SK-N-SH (cell line): ENCODE measurements at regions not wholly inside any gene's neighbourhood (a gene's known extent, or its start where the extent isn't known, plus 50 kb on each side); places are given as distances from the start of the nearest gene placed in this dataset.
"Not testable (repeated sequence)": the region's sequence is repeated elsewhere in the genome, so short reads cannot be mapped to it uniquely, and the experiment has no call there.

Experiments
- CTCF ChIA-PET: fragments of 300-600, 350-600 bp; formaldehyde crosslinking; extraction: SDS; loops from one replicate; lab custom pipeline; 2021; lab: Yijun Ruan, JAX
- POLR2A ChIA-PET: fragments of 350-600 bp; sonication (Branson Sonifier 250); formaldehyde crosslinking; extraction: SDS; loops from one replicate; lab custom pipeline; 2020; ENCODE audit warnings: antibody characterized with exemption, inconsistent platforms; lab: Yijun Ruan, JAX
- DNase-seq: peaks from one replicate; pipeline ENCODE4 v3.0.0; 2012
- H2AFZ ChIP-seq: fragments of 200-600 bp; sonication (generic); 2 replicates; pipeline ENCODE4 v1.8.1; 2016; ENCODE audit warnings: antibody characterized with exemption, mild to moderate bottlenecking, low read depth
- H3F3A ChIP-seq: fragments of 200-600 bp; sonication (generic); replicated peaks from 2 replicates; pipeline ENCODE3; 2016; ENCODE audit warnings: antibody characterized with exemption, mild to moderate bottlenecking; ENCODE audit not compliant: insufficient read depth
- H3K27ac ChIP-seq, 2 experiments: fragments of 200-500 bp in 1 of 2; fragments of 200-600 bp in 1 of 2; sonication (Bioruptor generic) in 1 of 2; sonication (generic), shearing (Covaris generic) in 1 of 2; 2 replicates each; pipeline versions ENCODE4 v1.5.1 to v1.6.1; 2014 to 2016; ENCODE audit warnings: low read depth in 2 of 2, inconsistent platforms in 1 of 2, low read length in 1 of 2, mild to moderate bottlenecking in 1 of 2, mixed read lengths in 1 of 2
- H3K27me3 ChIP-seq: fragments of 200-600 bp; sonication (generic), shearing (Covaris generic); 2 replicates; pipeline ENCODE4 v1.6.1; 2016; ENCODE audit warnings: mixed run types; ENCODE audit not compliant: insufficient read depth
- H3K36me3 ChIP-seq, 2 experiments: fragments of 200-500 bp in 1 of 2; fragments of 200-600 bp in 1 of 2; sonication (Bioruptor generic) in 1 of 2; sonication (generic) in 1 of 2; replicated peaks in 1 of 2; 2 replicates each; pipeline versions ENCODE3 to v1.5.1; 2014 to 2016; ENCODE audit warnings: low read length in 1 of 2, mild to moderate bottlenecking in 1 of 2; ENCODE audit not compliant: insufficient read depth in 2 of 2, control insufficient read depth in 1 of 2
- H3K4me1 ChIP-seq, 2 experiments: fragments of 200-500 bp in 1 of 2; fragments of 200-600 bp in 1 of 2; sonication (Bioruptor generic) in 1 of 2; sonication (generic), shearing (Covaris generic) in 1 of 2; 2 replicates each; pipeline versions ENCODE4 v1.5.1 to v1.6.1; 2014 to 2016; ENCODE audit warnings: low read depth in 1 of 2, low read length in 1 of 2, mixed run types in 1 of 2; ENCODE audit not compliant: insufficient read depth in 2 of 2, control insufficient read depth in 1 of 2
- H3K4me2 ChIP-seq: fragments of 200-600 bp; sonication (generic), shearing (Covaris generic); 2 replicates; pipeline ENCODE4 v1.6.1; 2017; ENCODE audit warnings: mixed run types
- H3K4me3 ChIP-seq, 2 experiments: fragments of 200-500 bp in 1 of 2; fragments of 200-600 bp in 1 of 2; sonication (Bioruptor generic) in 1 of 2; sonication (generic), shearing (Covaris generic) in 1 of 2; 2 replicates each; pipeline versions ENCODE4 v1.5.1 to v1.8.1; 2014 to 2016; ENCODE audit warnings: low read depth in 2 of 2, inconsistent platforms in 1 of 2, low read length in 1 of 2, mild to moderate bottlenecking in 1 of 2, mixed read lengths in 1 of 2, moderate library complexity in 1 of 2
- H3K79me2 ChIP-seq: fragments of 200-600 bp; sonication (generic); 2 replicates; pipeline ENCODE4 v1.8.1; 2017; ENCODE audit warnings: mild to moderate bottlenecking; ENCODE audit not compliant: insufficient read depth
- H3K9ac ChIP-seq: fragments of 200-600 bp; sonication (generic); 2 replicates; pipeline ENCODE4 v1.6.1; 2017; ENCODE audit warnings: mixed run types
- H3K9me2 ChIP-seq: fragments of 200-600 bp; sonication (generic); 2 replicates; pipeline ENCODE4 v1.6.1; 2017; ENCODE audit warnings: mixed run types
- H3K9me3 ChIP-seq: fragments of 200-600 bp; sonication (generic); 2 replicates; pipeline ENCODE4 v1.6.1; 2017; ENCODE audit warnings: mixed run types, mild to moderate bottlenecking, moderate library complexity
- H4K20me1 ChIP-seq: fragments of 200-600 bp; sonication (generic); 2 replicates; pipeline ENCODE4 v1.6.1; 2017; ENCODE audit warnings: mild to moderate bottlenecking, mixed run types; ENCODE audit not compliant: insufficient read depth
- EP300 ChIP-seq, 2 experiments: IDR thresholded peaks; 2 replicates each; pipeline versions ENCODE4 v1.4.0 to v1.6.1; 2012; ENCODE audit warnings: borderline replicate concordance in 1 of 2, low read depth in 1 of 2, low read length in 1 of 2
- EZH2phosphoT487 ChIP-seq: fragments of 200-600 bp; sonication (generic); IDR thresholded peaks from 2 replicates; pipeline ENCODE4 v1.6.1; 2017; ENCODE audit warnings: low read depth, mixed run types, mild to moderate bottlenecking, antibody characterized with exemption, moderate library complexity, borderline replicate concordance
- FOSL2 ChIP-seq: IDR thresholded peaks from 2 replicates; pipeline ENCODE4 v1.4.0; 2012; ENCODE audit warnings: low read depth, mild to moderate bottlenecking, moderate library complexity, borderline replicate concordance
- FOXM1 ChIP-seq: IDR thresholded peaks from 2 replicates; pipeline ENCODE4 v1.4.0; 2012; ENCODE audit warnings: low read depth, mild to moderate bottlenecking
- GATA2 ChIP-seq: sonication (generic); formaldehyde crosslinking; IDR thresholded peaks from 2 replicates; pipeline ENCODE4 v1.5.0; 2020; ENCODE audit warnings: mild to moderate bottlenecking, missing genetic modification reagents
- MXI1 ChIP-seq: IDR thresholded peaks from 2 replicates; pipeline ENCODE4 v1.6.1; 2012; ENCODE audit warnings: mild to moderate bottlenecking, low read depth, low read length, improper control_type of control experiment
- NFIC ChIP-seq: IDR thresholded peaks from 2 replicates; pipeline ENCODE4 v1.4.0; 2012; ENCODE audit warnings: borderline replicate concordance
- POLR2AphosphoS5 ChIP-seq: IDR thresholded peaks from 2 replicates; pipeline ENCODE4 v1.6.1; 2012; ENCODE audit warnings: low read depth, low read length
- RCOR1 ChIP-seq: fragments of 150-350 bp; IDR thresholded peaks from 2 replicates; pipeline ENCODE4 v1.6.1; 2017; ENCODE audit warnings: antibody characterized with exemption, low read length
- RFX5 ChIP-seq: IDR thresholded peaks from 2 replicates; pipeline ENCODE4 v1.6.1; 2012; ENCODE audit warnings: mild to moderate bottlenecking, improper control_type of control experiment, low read length
- SIN3A ChIP-seq: IDR thresholded peaks from 2 replicates; pipeline ENCODE4 v1.6.1; 2012; ENCODE audit warnings: low read depth, mild to moderate bottlenecking, low read length, moderate library complexity, borderline replicate concordance
- SMC3 ChIP-seq: IDR thresholded peaks from 2 replicates; pipeline ENCODE4 v1.6.1; 2012; ENCODE audit warnings: low read depth, low read length, improper control_type of control experiment
- TCF12 ChIP-seq: IDR thresholded peaks from 2 replicates; pipeline ENCODE4 v1.4.0; 2012
- TEAD4 ChIP-seq: IDR thresholded peaks from 2 replicates; pipeline ENCODE4 v1.4.0; 2012; ENCODE audit warnings: mild to moderate bottlenecking, borderline replicate concordance; ENCODE audit not compliant: insufficient read depth
- YY1 ChIP-seq: IDR thresholded peaks from 2 replicates; pipeline ENCODE4 v1.4.0; 2012; ENCODE audit warnings: low read depth, mild to moderate bottlenecking
- WGBS: methylation state at CpG from one replicate; pipeline ENCODE4 v1.1.6; 2017; ENCODE audit warnings: low lambda C conversion rate; 5-methylcytosine and 5-hydroxymethylcytosine counted together
- TF ChIP-seq, protein P1 (sequence below): fragments of 200-600 bp; sonication (generic); IDR thresholded peaks from 2 replicates; pipeline ENCODE4 v1.6.1; 2017; ENCODE audit warnings: antibody characterized with exemption, mild to moderate bottlenecking, moderate library complexity
- TF ChIP-seq, protein P2 (sequence below): IDR thresholded peaks from 2 replicates; pipeline ENCODE4; 2012
- TF ChIP-seq, protein P3 (sequence below): IDR thresholded peaks from 2 replicates; pipeline ENCODE4 v1.4.0; 2012; ENCODE audit warnings: low read depth, borderline replicate concordance
- TF ChIP-seq, protein P4 (sequence below): fragments of 150-350 bp; IDR thresholded peaks from 2 replicates; pipeline ENCODE4 v1.6.1; 2016; ENCODE audit warnings: mild to moderate bottlenecking, low read depth, low read length

DNA sequence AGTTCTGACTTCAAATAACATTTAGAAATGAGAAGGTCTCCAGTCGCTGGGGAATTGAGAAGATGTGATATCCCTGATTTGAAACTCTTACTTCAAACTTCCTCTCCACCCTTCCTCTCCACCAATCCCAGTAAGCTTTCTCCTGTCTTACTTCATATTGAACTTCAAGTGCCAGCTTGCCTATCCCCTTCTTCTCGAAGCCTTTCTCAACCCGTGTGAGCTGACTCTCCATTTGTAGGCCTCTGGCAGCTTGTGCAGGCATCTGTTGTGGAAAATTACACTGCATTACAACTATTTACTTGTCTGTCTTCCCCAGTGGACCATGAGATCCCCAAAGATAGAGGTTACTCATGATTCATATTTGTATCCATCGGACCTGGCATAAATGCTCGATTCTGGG lies 280.8 kb upstream of the CDH5 start (continued):
- TF ChIP-seq, protein P1, sequence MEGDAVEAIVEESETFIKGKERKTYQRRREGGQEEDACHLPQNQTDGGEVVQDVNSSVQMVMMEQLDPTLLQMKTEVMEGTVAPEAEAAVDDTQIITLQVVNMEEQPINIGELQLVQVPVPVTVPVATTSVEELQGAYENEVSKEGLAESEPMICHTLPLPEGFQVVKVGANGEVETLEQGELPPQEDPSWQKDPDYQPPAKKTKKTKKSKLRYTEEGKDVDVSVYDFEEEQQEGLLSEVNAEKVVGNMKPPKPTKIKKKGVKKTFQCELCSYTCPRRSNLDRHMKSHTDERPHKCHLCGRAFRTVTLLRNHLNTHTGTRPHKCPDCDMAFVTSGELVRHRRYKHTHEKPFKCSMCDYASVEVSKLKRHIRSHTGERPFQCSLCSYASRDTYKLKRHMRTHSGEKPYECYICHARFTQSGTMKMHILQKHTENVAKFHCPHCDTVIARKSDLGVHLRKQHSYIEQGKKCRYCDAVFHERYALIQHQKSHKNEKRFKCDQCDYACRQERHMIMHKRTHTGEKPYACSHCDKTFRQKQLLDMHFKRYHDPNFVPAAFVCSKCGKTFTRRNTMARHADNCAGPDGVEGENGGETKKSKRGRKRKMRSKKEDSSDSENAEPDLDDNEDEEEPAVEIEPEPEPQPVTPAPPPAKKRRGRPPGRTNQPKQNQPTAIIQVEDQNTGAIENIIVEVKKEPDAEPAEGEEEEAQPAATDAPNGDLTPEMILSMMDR = no peak
- TF ChIP-seq EZH2phosphoT487 = no peak

DNA sequence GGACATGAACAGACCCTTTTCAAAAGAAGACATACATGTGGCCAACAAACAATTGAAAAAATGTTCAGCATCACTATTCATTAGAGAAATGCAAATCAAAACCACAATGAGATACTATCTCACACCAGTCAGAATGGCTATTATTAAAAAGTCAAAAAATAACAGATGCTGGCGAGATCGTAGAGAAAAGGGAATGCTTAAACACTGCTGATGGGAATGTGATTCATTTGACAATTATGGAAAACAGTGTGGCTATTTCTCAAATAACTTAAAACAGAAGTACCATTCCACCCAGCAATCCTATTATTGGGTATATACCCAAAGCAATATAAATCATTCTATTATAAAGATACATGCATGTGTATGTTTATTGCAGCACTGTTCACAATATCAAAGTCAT lies 281.8 kb upstream of the CDH5 start:
- H3K36me3 ChIP-seq, H3K27ac ChIP-seq, H2AFZ ChIP-seq, H3K4me3 ChIP-seq, H3K79me2 ChIP-seq, H3K9ac ChIP-seq, POLR2A ChIA-PET, H4K20me1 ChIP-seq, H3K9me3 ChIP-seq, H3K27me3 ChIP-seq, CTCF ChIA-PET, H3F3A ChIP-seq, H3K9me2 ChIP-seq, H3K4me1 ChIP-seq, DNase-seq, H3K4me2 ChIP-seq: not testable (repeated sequence)
- 37% methylated on average over 2 of the region's 2 CpGs for WGBS
- TF ChIP-seq TCF12 = peak; percentile 34

DNA sequence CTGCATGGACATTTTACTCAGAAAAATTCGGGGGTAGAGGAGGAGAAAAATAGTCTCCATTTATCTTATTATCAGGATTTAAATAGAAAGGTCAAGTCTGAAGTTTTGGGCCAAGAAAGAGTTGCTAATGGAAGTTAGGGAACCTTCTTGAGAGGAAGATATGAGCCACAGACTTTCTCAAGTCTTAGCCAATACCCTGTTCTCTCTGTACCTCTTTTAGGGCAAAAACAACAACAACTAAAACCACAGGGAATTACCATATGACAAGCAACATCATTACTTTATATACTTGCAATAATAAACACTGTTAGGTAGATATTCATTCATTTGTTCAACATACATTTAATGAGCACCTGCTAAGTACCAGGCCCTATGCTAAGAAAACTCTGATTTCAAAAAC lies 282.2 kb upstream of the CDH5 start:
- Histone ChIP-seq H2AFZ (no peak overlapping the region), H3K4me1 (peaks cover 0 to 4% of the 10 kb centered on the region in 2 experiments; a peak in 2 of 4 replicates), H3K79me2 (no peaks in the 10 kb centered on the region), H4K20me1 (no peaks in the 10 kb centered on the region), H3F3A (no peaks in the 10 kb centered on the region), H3K36me3 (no peaks in the 10 kb centered on the region), H3K27ac (peak overlapping the region in 1 of 2 experiments; percentile 41; a peak in 1 of 4 replicates), H3K27me3 (no peaks in the 10 kb centered on the region), H3K4me3 (no peak overlapping the region), H3K9me3 (no peaks in the 10 kb centered on the region), H3K9ac (no peak overlapping the region), H3K4me2 (no peak overlapping the region), H3K9me2 (no peaks in the 10 kb centered on the region)
- no peak for DNase-seq
- WGBS = 16% methylated on average over 1 of the region's 1 CpG
- POLR2A ChIA-PET = no interaction called here
- CTCF ChIA-PET = no interaction called here
- no peak for TF ChIP-seq EZH2phosphoT487
- no peak for TF ChIP-seq MXI1
- no peak for TF ChIP-seq NFIC
- TF ChIP-seq, protein P2, sequence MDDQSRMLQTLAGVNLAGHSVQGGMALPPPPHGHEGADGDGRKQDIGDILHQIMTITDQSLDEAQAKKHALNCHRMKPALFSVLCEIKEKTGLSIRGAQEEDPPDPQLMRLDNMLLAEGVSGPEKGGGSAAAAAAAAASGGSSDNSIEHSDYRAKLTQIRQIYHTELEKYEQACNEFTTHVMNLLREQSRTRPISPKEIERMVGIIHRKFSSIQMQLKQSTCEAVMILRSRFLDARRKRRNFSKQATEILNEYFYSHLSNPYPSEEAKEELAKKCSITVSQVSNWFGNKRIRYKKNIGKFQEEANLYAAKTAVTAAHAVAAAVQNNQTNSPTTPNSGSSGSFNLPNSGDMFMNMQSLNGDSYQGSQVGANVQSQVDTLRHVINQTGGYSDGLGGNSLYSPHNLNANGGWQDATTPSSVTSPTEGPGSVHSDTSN = no peak
- TF ChIP-seq POLR2AphosphoS5 = no peak
- no peak for TF ChIP-seq RCOR1
- TF ChIP-seq, protein P3, sequence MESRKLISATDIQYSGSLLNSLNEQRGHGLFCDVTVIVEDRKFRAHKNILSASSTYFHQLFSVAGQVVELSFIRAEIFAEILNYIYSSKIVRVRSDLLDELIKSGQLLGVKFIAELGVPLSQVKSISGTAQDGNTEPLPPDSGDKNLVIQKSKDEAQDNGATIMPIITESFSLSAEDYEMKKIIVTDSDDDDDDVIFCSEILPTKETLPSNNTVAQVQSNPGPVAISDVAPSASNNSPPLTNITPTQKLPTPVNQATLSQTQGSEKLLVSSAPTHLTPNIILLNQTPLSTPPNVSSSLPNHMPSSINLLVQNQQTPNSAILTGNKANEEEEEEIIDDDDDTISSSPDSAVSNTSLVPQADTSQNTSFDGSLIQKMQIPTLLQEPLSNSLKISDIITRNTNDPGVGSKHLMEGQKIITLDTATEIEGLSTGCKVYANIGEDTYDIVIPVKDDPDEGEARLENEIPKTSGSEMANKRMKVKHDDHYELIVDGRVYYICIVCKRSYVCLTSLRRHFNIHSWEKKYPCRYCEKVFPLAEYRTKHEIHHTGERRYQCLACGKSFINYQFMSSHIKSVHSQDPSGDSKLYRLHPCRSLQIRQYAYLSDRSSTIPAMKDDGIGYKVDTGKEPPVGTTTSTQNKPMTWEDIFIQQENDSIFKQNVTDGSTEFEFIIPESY = no peak
- TF ChIP-seq TCF12 = no peak
- TF ChIP-seq, protein P4, sequence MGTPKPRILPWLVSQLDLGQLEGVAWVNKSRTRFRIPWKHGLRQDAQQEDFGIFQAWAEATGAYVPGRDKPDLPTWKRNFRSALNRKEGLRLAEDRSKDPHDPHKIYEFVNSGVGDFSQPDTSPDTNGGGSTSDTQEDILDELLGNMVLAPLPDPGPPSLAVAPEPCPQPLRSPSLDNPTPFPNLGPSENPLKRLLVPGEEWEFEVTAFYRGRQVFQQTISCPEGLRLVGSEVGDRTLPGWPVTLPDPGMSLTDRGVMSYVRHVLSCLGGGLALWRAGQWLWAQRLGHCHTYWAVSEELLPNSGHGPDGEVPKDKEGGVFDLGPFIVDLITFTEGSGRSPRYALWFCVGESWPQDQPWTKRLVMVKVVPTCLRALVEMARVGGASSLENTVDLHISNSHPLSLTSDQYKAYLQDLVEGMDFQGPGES = no peak
- TF ChIP-seq GATA2 (CRISPR knock-in tag) = no peak
- no peak for TF ChIP-seq EP300 (IDR thresholded peaks at IDR 0.05; ENCODE audit: borderline replicate concordance in 1 of 2, low read depth in 1 of 2, low read length in 1 of 2)
- no peak for TF ChIP-seq SMC3
- no peak for TF ChIP-seq FOXM1
- no peak for TF ChIP-seq YY1
- no peak for TF ChIP-seq FOSL2
- TF ChIP-seq TEAD4 = no peak
- no peak for TF ChIP-seq SIN3A
- TF ChIP-seq RFX5 = no peak
- TF ChIP-seq, protein P1 = no peak
